ENCODE measurements at regions not wholly inside any gene's neighbourhood (a gene's known extent, or its start where the extent isn't known, plus 50 kb on each side); places are given as distances from the start of the nearest gene placed in this dataset.

GRCh38 chr4:138085736-138086305, 156.3 kb downstream of the SLC7A11 start:
- H3K4me1 ChIP-seq (ENCODE audit: control insufficient read depth, insufficient read depth, low read length), result peaks cover 7% of the 10 kb centered on the region
- H3K36me3 ChIP-seq (ENCODE audit: control insufficient read depth, insufficient read depth, low read length), result no peaks in the 10 kb centered on the region
- no peaks in the 10 kb centered on the region for H3K27me3 ChIP-seq (ENCODE audit: control insufficient read depth, insufficient read depth, low read length, poor library complexity, severe bottlenecking)
- H3K4me3 ChIP-seq (ENCODE audit: insufficient read depth, low read depth, low read length), result no peak overlapping the region
- H3K9me3 ChIP-seq (ENCODE audit: control insufficient read depth, low read length), result no peaks in the 10 kb centered on the region
- WGBS, 2 experiments, result 89 to 94% methylated on average over 5 of the region's 5 CpGs
- H3K27ac ChIP-seq (ENCODE audit: insufficient read depth, low read depth, low read length, poor library complexity, severe bottlenecking), result no peak overlapping the region

DNA sequence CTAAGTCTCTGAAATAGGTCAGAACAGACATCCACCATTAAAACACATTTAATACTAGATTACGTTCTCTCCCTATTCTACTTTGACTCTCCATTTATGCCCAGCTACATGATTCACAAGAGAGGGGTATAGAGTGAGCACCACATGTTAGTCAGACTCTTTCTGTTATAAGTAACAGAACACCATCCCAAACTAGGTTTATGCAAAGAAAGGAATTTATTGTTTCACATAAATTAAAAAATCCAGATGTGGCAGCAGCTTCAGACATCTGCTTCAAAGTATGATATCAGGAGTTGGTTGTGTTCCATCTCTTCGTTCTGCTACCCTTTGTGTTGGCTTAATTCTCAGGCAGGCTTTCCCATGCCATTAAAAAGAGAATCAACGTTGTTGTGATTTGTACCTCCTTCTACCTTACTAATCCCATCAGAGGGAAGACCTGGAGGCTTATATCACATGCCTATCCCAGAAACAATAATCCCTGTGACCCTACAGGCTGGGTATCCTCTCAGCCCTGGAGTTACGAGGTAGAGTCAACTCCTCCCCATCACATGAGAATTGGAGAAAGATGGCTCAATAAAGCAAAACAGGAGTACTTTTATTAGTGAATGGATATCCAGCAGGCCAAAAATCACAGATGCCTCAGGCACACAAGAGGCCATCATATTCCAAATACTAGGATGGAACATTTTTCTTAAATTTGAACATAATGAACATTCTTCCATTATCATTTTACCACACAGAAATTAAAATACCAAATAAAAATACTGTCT, 163.2 kb downstream of the SLC7A11 start:
- 94 to 98% methylated on average over 4 of the region's 4 CpGs for WGBS, 2 experiments
- no peak overlapping the region for H3K27ac ChIP-seq (ENCODE audit: insufficient read depth, low read depth, low read length, poor library complexity, severe bottlenecking)

GRCh38 chr4:138078253-138078652, 163.9 kb downstream of the SLC7A11 start:
- no peaks in the 10 kb centered on the region for H3K36me3 ChIP-seq (ENCODE audit: control insufficient read depth, insufficient read depth, low read length)
- H3K4me3 ChIP-seq (ENCODE audit: insufficient read depth, low read depth, low read length), result no peak overlapping the region
- 86% methylated on average over 2 of the region's 2 CpGs; no CpG with 5 or more reads in 1 of the 2 experiments for WGBS, 2 experiments
- no peak overlapping the region for H3K27ac ChIP-seq (ENCODE audit: insufficient read depth, low read depth, low read length, poor library complexity, severe bottlenecking)
- H3K4me1 ChIP-seq (ENCODE audit: control insufficient read depth, insufficient read depth, low read length), result no peaks in the 10 kb centered on the region
- no peaks in the 10 kb centered on the region for H3K27me3 ChIP-seq (ENCODE audit: control insufficient read depth, insufficient read depth, low read length, poor library complexity, severe bottlenecking)
- H3K9me3 ChIP-seq (ENCODE audit: control insufficient read depth, low read length), result no peaks in the 10 kb centered on the region

More for the DNA sequence above, 163.2 kb downstream of the SLC7A11 start:
- no peaks in the 10 kb centered on the region for H3K36me3 ChIP-seq (ENCODE audit: control insufficient read depth, insufficient read depth, low read length)
- H3K4me1 ChIP-seq (ENCODE audit: control insufficient read depth, insufficient read depth, low read length), result no peaks in the 10 kb centered on the region
- H3K9me3 ChIP-seq (ENCODE audit: control insufficient read depth, low read length), result no peaks in the 10 kb centered on the region
- no peak overlapping the region for H3K4me3 ChIP-seq (ENCODE audit: insufficient read depth, low read depth, low read length)
- H3K27me3 ChIP-seq (ENCODE audit: control insufficient read depth, insufficient read depth, low read length, poor library complexity, severe bottlenecking), result no peaks in the 10 kb centered on the region

DNA sequence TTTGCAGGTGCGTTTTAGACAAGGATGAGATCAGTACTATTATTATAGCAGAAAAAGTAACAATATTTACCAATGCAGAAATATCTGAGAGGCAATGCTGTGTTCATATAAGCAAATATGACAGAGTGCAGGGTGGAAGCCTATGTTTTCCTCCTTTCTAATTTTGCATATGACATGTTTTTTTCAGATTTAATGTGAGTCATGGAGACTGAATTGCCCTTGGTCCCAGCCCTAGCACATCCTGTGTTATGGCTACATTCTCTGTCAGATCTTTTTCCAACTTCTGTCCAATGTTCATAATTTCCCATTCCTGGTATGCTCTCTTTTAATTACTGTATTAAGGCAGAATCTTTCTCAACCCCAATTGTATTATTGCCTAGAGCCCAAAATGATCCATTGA, 165.6 kb downstream of the SLC7A11 start:
- no peaks in the 10 kb centered on the region for H3K27me3 ChIP-seq (ENCODE audit: control insufficient read depth, insufficient read depth, low read length, poor library complexity, severe bottlenecking)
- no peaks in the 10 kb centered on the region for H3K36me3 ChIP-seq (ENCODE audit: control insufficient read depth, insufficient read depth, low read length)
- H3K9me3 ChIP-seq (ENCODE audit: control insufficient read depth, low read length), result no peaks in the 10 kb centered on the region
- H3K4me1 ChIP-seq (ENCODE audit: control insufficient read depth, insufficient read depth, low read length), result no peaks in the 10 kb centered on the region
- no peak overlapping the region for H3K4me3 ChIP-seq (ENCODE audit: insufficient read depth, low read depth, low read length)
- H3K27ac ChIP-seq (ENCODE audit: insufficient read depth, low read depth, low read length, poor library complexity, severe bottlenecking), result no peak overlapping the region
- WGBS, 2 experiments, result 71 to 100% methylated on average over 1 of the region's 1 CpG

- no peaks in the 10 kb centered on the region for H3K27me3 ChIP-seq (ENCODE audit: control insufficient read depth, insufficient read depth, low read length, poor library complexity, severe bottlenecking)
- 92 to 100% methylated on average over 2 of the region's 2 CpGs for WGBS, 2 experiments
Measured at GRCh38 chr4:138070816-138071215, 171.3 kb downstream of the SLC7A11 start.

DNA sequence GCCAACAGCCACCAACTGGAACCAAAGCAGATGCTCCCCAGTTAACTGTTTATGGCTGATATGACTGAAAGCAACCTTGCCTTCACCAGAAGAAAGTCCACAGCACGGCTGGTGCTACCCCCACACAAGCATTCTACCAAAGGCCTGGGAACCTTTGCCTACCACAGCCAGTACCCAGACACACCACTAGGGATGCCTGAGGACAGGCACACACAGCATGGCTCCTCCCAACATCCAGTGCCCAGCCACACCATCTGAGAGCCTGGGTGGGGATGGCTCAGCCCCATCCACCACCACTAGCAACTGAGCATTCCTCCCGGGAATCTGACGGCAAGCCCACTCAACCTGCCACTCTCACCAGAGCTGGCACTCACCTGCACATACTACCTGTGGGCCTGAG, 178.6 kb downstream of the SLC7A11 start:
- 91 to 96% methylated on average over 3 of the region's 3 CpGs for WGBS, 2 experiments

More at GRCh38 chr4:138070816-138071215, 171.3 kb downstream of the SLC7A11 start:
- H3K36me3 ChIP-seq (ENCODE audit: control insufficient read depth, insufficient read depth, low read length), result no peaks in the 10 kb centered on the region
- no peak overlapping the region for H3K27ac ChIP-seq (ENCODE audit: insufficient read depth, low read depth, low read length, poor library complexity, severe bottlenecking)
- H3K9me3 ChIP-seq (ENCODE audit: control insufficient read depth, low read length), result no peaks in the 10 kb centered on the region
- H3K4me1 ChIP-seq (ENCODE audit: control insufficient read depth, insufficient read depth, low read length), result no peaks in the 10 kb centered on the region
- no peak overlapping the region for H3K4me3 ChIP-seq (ENCODE audit: insufficient read depth, low read depth, low read length)

DNA sequence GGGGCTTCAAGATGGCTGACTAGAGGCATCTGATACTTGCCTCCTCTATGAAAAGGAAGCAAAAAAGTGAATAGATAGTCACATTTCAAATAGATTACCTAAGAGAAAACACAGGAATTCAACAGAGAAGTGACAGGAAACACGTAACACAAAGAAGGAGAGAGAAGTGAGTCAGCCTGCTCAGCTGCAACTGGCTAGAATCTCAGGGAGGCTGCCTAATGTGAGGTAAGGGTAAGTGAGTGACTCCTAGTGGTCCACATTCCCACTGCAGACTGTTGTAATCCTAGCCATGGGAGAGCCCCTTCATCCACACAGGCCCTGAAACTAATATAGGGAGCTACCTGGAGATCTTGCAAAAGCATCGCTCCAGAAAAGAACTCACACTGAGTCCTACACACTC, 179.2 kb downstream of the SLC7A11 start:
- H3K4me1 ChIP-seq (ENCODE audit: control insufficient read depth, insufficient read depth, low read length), result no peaks in the 10 kb centered on the region
- WGBS, 2 experiments, result 93 to 98% methylated on average over 2 of the region's 2 CpGs

More for the DNA sequence above, 178.6 kb downstream of the SLC7A11 start:
- Histone ChIP-seq H3K27me3 (ENCODE audit: control insufficient read depth, insufficient read depth, low read length, poor library complexity, severe bottlenecking) (no peaks in the 10 kb centered on the region), H3K36me3 (ENCODE audit: control insufficient read depth, insufficient read depth, low read length) (no peaks in the 10 kb centered on the region), H3K4me1 (ENCODE audit: control insufficient read depth, insufficient read depth, low read length) (no peaks in the 10 kb centered on the region), H3K9me3 (ENCODE audit: control insufficient read depth, low read length) (no peaks in the 10 kb centered on the region), H3K27ac (ENCODE audit: insufficient read depth, low read depth, low read length, poor library complexity, severe bottlenecking) (no peak overlapping the region), H3K4me3 (ENCODE audit: insufficient read depth, low read depth, low read length) (no peak overlapping the region)

DNA sequence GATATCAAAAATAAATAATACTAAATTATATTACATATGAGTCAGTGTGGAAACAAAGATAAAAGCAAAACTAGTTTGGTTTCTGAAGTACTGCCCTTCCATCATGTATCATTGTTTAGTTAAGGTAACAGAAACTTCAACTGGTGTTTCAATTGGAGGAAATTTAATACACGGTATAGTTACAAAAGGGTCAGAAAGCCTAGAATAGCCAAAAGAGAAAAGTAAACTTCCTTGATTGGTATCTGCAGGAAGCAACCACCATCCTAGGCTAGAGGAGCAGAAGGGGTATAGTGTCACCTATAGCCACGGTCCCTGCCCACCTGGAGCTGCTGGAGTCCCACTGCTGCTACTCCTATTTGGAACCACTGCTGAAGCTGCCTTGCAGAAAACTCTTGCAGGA, 185.6 kb downstream of the SLC7A11 start:
- no peaks in the 10 kb centered on the region for H3K36me3 ChIP-seq (ENCODE audit: control insufficient read depth, insufficient read depth, low read length)
- no peak overlapping the region for H3K4me3 ChIP-seq (ENCODE audit: insufficient read depth, low read depth, low read length)
- H3K27ac ChIP-seq (ENCODE audit: insufficient read depth, low read depth, low read length, poor library complexity, severe bottlenecking), result no peak overlapping the region
- no peaks in the 10 kb centered on the region for H3K4me1 ChIP-seq (ENCODE audit: control insufficient read depth, insufficient read depth, low read length)
- H3K9me3 ChIP-seq (ENCODE audit: control insufficient read depth, low read length), result no peaks in the 10 kb centered on the region
- WGBS, 2 experiments, result 95 to 98% methylated on average over 2 of the region's 2 CpGs
- H3K27me3 ChIP-seq (ENCODE audit: control insufficient read depth, insufficient read depth, low read length, poor library complexity, severe bottlenecking), result no peaks in the 10 kb centered on the region

More for the DNA sequence above, 179.2 kb downstream of the SLC7A11 start:
- no peak overlapping the region for H3K27ac ChIP-seq (ENCODE audit: insufficient read depth, low read depth, low read length, poor library complexity, severe bottlenecking)
- H3K27me3 ChIP-seq (ENCODE audit: control insufficient read depth, insufficient read depth, low read length, poor library complexity, severe bottlenecking), result no peaks in the 10 kb centered on the region
- H3K4me3 ChIP-seq (ENCODE audit: insufficient read depth, low read depth, low read length), result no peak overlapping the region
- no peaks in the 10 kb centered on the region for H3K9me3 ChIP-seq (ENCODE audit: control insufficient read depth, low read length)
- H3K36me3 ChIP-seq (ENCODE audit: control insufficient read depth, insufficient read depth, low read length), result no peaks in the 10 kb centered on the region

DNA sequence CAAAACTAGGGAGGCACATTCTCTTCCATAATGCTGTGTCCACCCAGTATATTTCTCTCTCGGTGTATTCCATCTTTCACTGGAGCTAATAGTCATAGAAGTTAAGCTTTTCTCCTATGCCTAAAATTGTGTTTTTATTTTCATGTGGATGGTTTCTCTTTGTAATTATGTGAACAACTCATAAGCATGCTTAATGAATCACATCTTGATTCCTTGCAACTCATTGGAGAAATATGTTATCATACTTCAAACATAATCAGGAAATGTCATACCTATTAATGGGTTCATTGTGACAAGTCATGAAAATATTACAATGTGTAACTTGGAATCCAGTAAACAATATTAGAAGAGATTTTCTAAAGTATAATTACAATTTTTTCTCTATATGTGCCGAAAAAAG, 186.3 kb downstream of the SLC7A11 start:
- Histone ChIP-seq H3K27ac (ENCODE audit: insufficient read depth, low read depth, low read length, poor library complexity, severe bottlenecking) (no peak overlapping the region), H3K9me3 (ENCODE audit: control insufficient read depth, low read length) (no peaks in the 10 kb centered on the region), H3K27me3 (ENCODE audit: control insufficient read depth, insufficient read depth, low read length, poor library complexity, severe bottlenecking) (no peaks in the 10 kb centered on the region), H3K4me1 (ENCODE audit: control insufficient read depth, insufficient read depth, low read length) (no peaks in the 10 kb centered on the region), H3K4me3 (ENCODE audit: insufficient read depth, low read depth, low read length) (no peak overlapping the region), H3K36me3 (ENCODE audit: control insufficient read depth, insufficient read depth, low read length) (no peaks in the 10 kb centered on the region)
- 75 to 98% methylated on average over 1 to 2 of the region's 2 CpGs for WGBS, 2 experiments

DNA sequence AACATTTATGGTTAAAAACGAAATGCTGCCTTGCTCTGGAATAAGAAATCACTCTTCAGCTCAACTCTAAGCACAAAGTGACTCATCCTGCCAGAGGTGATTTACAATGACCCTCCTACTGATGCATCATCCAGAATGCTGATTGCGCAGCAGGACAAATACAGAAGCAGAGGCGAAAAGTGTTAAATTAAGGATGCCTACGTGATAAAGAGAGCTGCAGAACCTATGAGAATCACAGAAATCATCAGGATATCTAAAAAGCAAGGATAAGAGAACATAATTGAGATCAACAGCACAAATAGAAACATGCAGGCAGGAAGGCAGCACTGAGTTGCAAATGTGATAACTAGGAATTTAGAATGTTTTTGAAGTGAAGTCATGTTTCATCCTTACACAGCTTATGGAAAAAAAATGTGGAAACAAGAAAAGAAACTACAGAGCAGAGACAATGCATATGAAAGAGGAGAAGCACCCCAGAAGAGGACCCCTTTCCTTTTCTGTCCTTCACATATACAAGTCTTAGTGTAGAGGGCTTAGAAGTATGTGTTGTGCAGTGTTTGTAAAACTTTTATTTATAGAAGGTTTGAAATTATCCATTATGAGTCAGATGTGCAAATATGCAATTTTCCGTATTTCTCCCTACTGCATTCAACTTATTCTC, 188.4 kb downstream of the SLC7A11 start:
- H3K27ac ChIP-seq (ENCODE audit: insufficient read depth, low read depth, low read length, poor library complexity, severe bottlenecking), result no peak overlapping the region
- WGBS, 2 experiments, result 57 to 72% methylated on average over 4 to 5 of the region's 5 CpGs
- H3K4me1 ChIP-seq (ENCODE audit: control insufficient read depth, insufficient read depth, low read length), result peaks cover 8% of the 10 kb centered on the region
- no peak overlapping the region for H3K4me3 ChIP-seq (ENCODE audit: insufficient read depth, low read depth, low read length)
- no peaks in the 10 kb centered on the region for H3K36me3 ChIP-seq (ENCODE audit: control insufficient read depth, insufficient read depth, low read length)
- H3K9me3 ChIP-seq (ENCODE audit: control insufficient read depth, low read length), result no peaks in the 10 kb centered on the region
- H3K27me3 ChIP-seq (ENCODE audit: control insufficient read depth, insufficient read depth, low read length, poor library complexity, severe bottlenecking), result no peaks in the 10 kb centered on the region

Data from ectodermal cell (in vitro differentiated cells).